ENCODE measurements at regions not wholly inside any gene's neighbourhood (a gene's known extent, or its start where the extent isn't known, plus 50 kb on each side); places are given as distances from the start of the nearest gene placed in this dataset.

- TF ChIP-seq POLR2A (IDR thresholded peaks at IDR 0.05; ENCODE audit: low read depth, low read length) = no peak
- TF ChIP-seq POLR2AphosphoS5 (IDR thresholded peaks at IDR 0.05; ENCODE audit: low read depth, low read length) = no peak
- no peak for TF ChIP-seq TAF1 (IDR thresholded peaks at IDR 0.05; ENCODE audit: borderline replicate concordance, low read depth, low read length)
Observed at GRCh38 chr1:112332176-112333150, 63.6 kb upstream of the CTTNBP2NL start.
